Activated CD8-positive, alpha-beta T cell treated with anti-CD3 and anti-CD28 coated beads, Interleukin-2, amount 10 ng/mL, durations not matched to agents 7 days and 5 days (primary cell): ENCODE measurements at regions not wholly inside any gene's neighbourhood (a gene's known extent, or its start where the extent isn't known, plus 50 kb on each side); places are given as distances from the start of the nearest gene placed in this dataset.

Experiments used
- ATAC-seq: fragments of 150-1000 bp; cut with Tn5 transposase; one replicate; pipeline ENCODE4 v1.10.0; 2021; ENCODE audit warnings: moderate library complexity
- CTCF ChIA-PET: fragments of 350-600 bp; sonication (Branson Sonifier 250); formaldehyde crosslinking; loops from one replicate; lab custom pipeline; 2021; ENCODE audit warnings: antibody characterized with exemption; lab: Charles Lee
- POLR2A ChIA-PET: fragments of 350-600 bp; sonication (Branson Sonifier 250); formaldehyde crosslinking; loops from one replicate; lab custom pipeline; 2021; ENCODE audit warnings: antibody characterized with exemption; lab: Charles Lee
- DNase-seq: peaks from one replicate; pipeline ENCODE4 v3.0.0-alpha.2; 2020
- H3K27ac Mint-ChIP-seq: one replicate; pipeline ENCODE4 v1.8.0; 2021; ENCODE audit warnings: mild to moderate bottlenecking, mixed read lengths
- H3K27me3 Mint-ChIP-seq: one replicate; pipeline ENCODE4 v1.8.0; 2021; ENCODE audit warnings: low read depth, mixed read lengths
- H3K36me3 Mint-ChIP-seq: one replicate; pipeline ENCODE4 v1.8.0; 2021; ENCODE audit warnings: low read depth, mixed read lengths
- H3K4me1 Mint-ChIP-seq: one replicate; pipeline ENCODE4 v1.8.0; 2021; ENCODE audit warnings: low read depth, mixed read lengths
- H3K4me3 Mint-ChIP-seq: one replicate; pipeline ENCODE4 v1.8.0; 2021; ENCODE audit warnings: mild to moderate bottlenecking, mixed read lengths
- H3K9me3 Mint-ChIP-seq: one replicate; pipeline ENCODE4 v1.8.0; 2022; ENCODE audit warnings: mixed read lengths; ENCODE audit not compliant: insufficient read depth

DNA sequence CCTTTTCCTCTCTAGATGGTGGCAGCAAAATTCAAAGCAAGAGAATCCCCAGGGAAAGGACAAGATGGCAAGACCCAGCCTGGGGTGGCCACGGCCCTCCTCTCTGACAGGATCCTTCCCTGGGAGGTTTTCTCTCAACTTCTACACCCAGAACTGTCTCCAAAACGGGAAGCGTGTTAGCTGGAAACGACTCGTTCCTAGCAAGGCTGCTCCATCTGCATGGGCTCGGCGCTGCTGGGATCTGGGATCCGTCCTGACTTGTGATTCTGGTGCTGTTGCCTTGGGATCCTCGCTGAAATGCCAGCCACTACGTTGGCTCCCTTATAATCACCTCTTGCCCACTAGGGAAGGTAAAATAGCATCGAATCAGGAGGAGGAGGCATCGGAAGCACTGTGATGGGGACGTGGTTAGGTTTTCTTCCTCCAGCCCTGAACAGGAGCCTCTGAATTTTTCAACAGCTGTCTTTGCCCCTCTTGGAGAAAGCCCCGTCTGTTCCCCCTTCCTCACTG, 514.8 kb upstream of the MYT1L start:
- ATAC-seq (no peak), DNase-seq (no peak)
- Mint-ChIP-seq H3K27me3 (no peaks in the 10 kb centered on the region), H3K4me3 (no peak overlapping the region), H3K9me3 (no peaks in the 10 kb centered on the region), H3K36me3 (no peaks in the 10 kb centered on the region), H3K4me1 (no peaks in the 10 kb centered on the region), H3K27ac (no peak overlapping the region)
- ChIA-PET POLR2A (no interaction called here), CTCF (no interaction called here)

- ATAC-seq (no peak), DNase-seq (no peak)
- no peak overlapping the region for H3K4me3 Mint-ChIP-seq
- no peaks in the 10 kb centered on the region for H3K9me3 Mint-ChIP-seq
- no peak overlapping the region for H3K27ac Mint-ChIP-seq
- H3K36me3 Mint-ChIP-seq = no peaks in the 10 kb centered on the region
- no peaks in the 10 kb centered on the region for H3K4me1 Mint-ChIP-seq
- no peaks in the 10 kb centered on the region for H3K27me3 Mint-ChIP-seq
- CTCF ChIA-PET = no interaction called here
- POLR2A ChIA-PET = no interaction called here
These were observed 514.2 kb upstream of the MYT1L start for GRCh38 chr2:2845267-2845666.

- Mint-ChIP-seq H3K4me3 (no peak overlapping the region), H3K27ac (no peak overlapping the region), H3K9me3 (no peaks in the 10 kb centered on the region), H3K27me3 (no peaks in the 10 kb centered on the region), H3K4me1 (no peaks in the 10 kb centered on the region), H3K36me3 (no peaks in the 10 kb centered on the region)
- ChIA-PET CTCF (no interaction called here), POLR2A (no interaction called here)
- ATAC-seq = no peak
- no peak for DNase-seq
These were observed 513.0 kb upstream of the MYT1L start for GRCh38 chr2:2843969-2844548.

- Mint-ChIP-seq H3K4me1 (no peaks in the 10 kb centered on the region), H3K27me3 (no peaks in the 10 kb centered on the region), H3K9me3 (no peaks in the 10 kb centered on the region), H3K36me3 (no peaks in the 10 kb centered on the region), H3K27ac (no peak overlapping the region), H3K4me3 (no peak overlapping the region)
- CTCF ChIA-PET = no interaction called here
- POLR2A ChIA-PET = no interaction called here
- DNase-seq (no peak), ATAC-seq (no peak)
These were observed 511.4 kb upstream of the MYT1L start for GRCh38 chr2:2842466-2842865.

DNA sequence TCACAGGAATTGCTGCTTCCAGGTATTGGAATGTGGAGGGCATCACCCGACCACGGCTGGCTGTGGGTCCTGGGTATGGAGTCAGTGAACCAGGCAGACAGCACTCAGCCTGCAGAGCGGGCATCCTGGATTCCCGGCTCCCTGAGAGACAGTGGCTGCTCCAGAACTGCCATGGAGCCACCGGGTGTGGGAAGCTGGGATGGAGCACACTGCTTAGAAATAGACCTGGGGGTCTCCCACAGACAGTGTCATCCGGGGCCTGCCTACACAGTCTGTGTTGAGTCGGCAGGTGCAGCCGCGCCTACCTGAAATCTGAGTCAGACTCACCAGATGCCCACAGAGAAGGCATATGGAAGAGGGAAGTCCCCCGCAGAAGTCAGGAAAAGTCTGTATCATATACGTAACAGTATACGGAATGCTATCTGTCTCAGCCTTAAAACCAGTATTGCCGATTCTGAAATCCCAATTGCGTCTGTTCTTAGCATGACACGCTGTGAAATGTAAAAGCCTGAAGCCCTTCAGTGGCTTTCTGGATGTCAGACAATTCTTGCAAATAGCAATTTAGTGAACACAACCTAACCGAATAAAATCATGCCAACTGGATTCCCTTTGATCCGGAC, 509.7 kb upstream of the MYT1L start:
- no peak for ATAC-seq
- H3K27ac Mint-ChIP-seq = no peak overlapping the region

GRCh38 chr2:2839782-2840531, 508.9 kb upstream of the MYT1L start:
- H3K36me3 Mint-ChIP-seq = no peaks in the 10 kb centered on the region
- CTCF ChIA-PET = no interaction called here
- H3K4me1 Mint-ChIP-seq = no peaks in the 10 kb centered on the region
- ATAC-seq (no peak), DNase-seq (no peak)
- POLR2A ChIA-PET = interaction anchor here (0.6 kb wide), 1 partner anchor 736 kb away, joined by 3 read pairs; no protein-coding TSS in a partner anchor
- H3K27ac Mint-ChIP-seq = no peak overlapping the region
- H3K9me3 Mint-ChIP-seq = no peaks in the 10 kb centered on the region
- H3K27me3 Mint-ChIP-seq = no peaks in the 10 kb centered on the region
- no peak overlapping the region for H3K4me3 Mint-ChIP-seq

More for the DNA sequence above, 509.7 kb upstream of the MYT1L start:
- Mint-ChIP-seq H3K9me3 (no peaks in the 10 kb centered on the region), H3K4me3 (no peak overlapping the region), H3K27me3 (no peaks in the 10 kb centered on the region), H3K4me1 (no peaks in the 10 kb centered on the region), H3K36me3 (no peaks in the 10 kb centered on the region)
- ChIA-PET POLR2A (no interaction called here), CTCF (no interaction called here)
- no peak for DNase-seq

DNA sequence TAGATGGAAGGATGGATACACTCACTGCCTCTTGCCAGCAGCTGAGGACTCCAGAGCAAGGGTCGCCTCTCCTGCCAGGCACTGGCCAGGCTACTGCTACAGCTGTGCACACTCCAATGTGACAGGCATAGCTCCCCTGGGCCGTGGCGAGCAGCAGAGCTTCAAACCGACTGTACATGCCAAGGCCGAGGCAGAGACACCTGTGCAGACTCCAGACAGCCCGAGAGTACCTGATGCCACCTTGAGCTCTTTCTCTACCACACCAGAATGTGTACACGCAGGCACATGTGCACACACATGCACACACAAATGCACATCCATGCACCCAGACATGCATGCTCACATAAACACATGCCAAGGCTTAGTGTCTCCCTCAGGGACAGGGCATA, 508.3 kb upstream of the MYT1L start:
- H3K4me1 Mint-ChIP-seq = no peaks in the 10 kb centered on the region
- no peak overlapping the region for H3K27ac Mint-ChIP-seq
- ChIA-PET CTCF (no interaction called here), POLR2A (interaction anchor here (0.6 kb wide), 1 partner anchor 737 kb away, joined by 3 read pairs; no protein-coding TSS in a partner anchor)
- no peaks in the 10 kb centered on the region for H3K27me3 Mint-ChIP-seq
- no peak overlapping the region for H3K4me3 Mint-ChIP-seq
- H3K9me3 Mint-ChIP-seq = no peaks in the 10 kb centered on the region
- DNase-seq (peak; percentile 4), ATAC-seq (no peak)
- H3K36me3 Mint-ChIP-seq = no peaks in the 10 kb centered on the region

GRCh38 chr2:2838548-2838845, 507.4 kb upstream of the MYT1L start:
- Mint-ChIP-seq H3K36me3 (no peaks in the 10 kb centered on the region), H3K27ac (no peak overlapping the region), H3K27me3 (no peaks in the 10 kb centered on the region), H3K9me3 (no peaks in the 10 kb centered on the region), H3K4me3 (no peak overlapping the region), H3K4me1 (no peaks in the 10 kb centered on the region)
- ChIA-PET POLR2A (no interaction called here), CTCF (no interaction called here)
- DNase-seq (peak; percentile 1), ATAC-seq (no peak)

DNA sequence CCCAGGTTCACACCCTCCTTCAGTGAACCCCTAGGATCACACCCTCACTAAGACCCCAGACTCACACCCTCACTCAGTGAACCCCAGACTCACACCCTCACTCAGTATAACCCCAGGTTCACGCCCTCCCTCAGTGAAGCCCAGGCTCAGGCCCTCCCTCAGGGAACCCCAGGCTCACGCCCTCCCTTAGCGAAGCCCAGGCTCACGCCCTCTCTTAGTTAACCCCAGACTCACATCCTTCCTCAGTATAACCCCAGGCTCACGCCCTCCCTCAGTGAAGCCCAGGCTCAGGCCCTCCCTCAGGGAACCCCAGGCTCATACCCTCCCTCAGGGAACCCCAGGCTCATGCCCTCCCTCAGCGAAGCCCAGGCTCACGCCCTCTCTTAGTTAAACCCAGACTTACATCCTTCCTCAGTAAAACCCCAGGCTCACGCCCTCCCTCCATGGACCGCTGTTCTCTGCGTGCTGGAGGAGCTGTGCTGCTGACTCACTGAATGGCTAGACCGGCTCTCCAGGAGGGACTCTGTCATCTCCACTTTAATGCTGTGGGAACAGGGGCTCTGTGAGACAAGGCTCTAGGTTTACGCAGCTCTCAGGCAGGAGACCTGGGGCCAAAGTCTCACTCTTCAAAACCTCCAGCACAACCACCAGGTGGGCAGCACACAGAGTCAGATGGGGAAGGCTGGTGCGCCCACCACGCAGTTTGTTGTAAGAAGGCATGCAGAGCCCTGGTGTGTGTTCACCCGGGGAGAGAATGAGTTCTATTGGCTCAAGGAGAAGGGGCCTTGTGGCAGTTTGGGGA, 506.9 kb upstream of the MYT1L start:
- H3K4me3 Mint-ChIP-seq = no peak overlapping the region
- no peaks in the 10 kb centered on the region for H3K36me3 Mint-ChIP-seq
- H3K9me3 Mint-ChIP-seq = no peaks in the 10 kb centered on the region
- ATAC-seq (no peak), DNase-seq (no peak)
- ChIA-PET CTCF (no interaction called here), POLR2A (no interaction called here)
- H3K4me1 Mint-ChIP-seq = no peaks in the 10 kb centered on the region
- H3K27me3 Mint-ChIP-seq = no peaks in the 10 kb centered on the region
- no peak overlapping the region for H3K27ac Mint-ChIP-seq

DNA sequence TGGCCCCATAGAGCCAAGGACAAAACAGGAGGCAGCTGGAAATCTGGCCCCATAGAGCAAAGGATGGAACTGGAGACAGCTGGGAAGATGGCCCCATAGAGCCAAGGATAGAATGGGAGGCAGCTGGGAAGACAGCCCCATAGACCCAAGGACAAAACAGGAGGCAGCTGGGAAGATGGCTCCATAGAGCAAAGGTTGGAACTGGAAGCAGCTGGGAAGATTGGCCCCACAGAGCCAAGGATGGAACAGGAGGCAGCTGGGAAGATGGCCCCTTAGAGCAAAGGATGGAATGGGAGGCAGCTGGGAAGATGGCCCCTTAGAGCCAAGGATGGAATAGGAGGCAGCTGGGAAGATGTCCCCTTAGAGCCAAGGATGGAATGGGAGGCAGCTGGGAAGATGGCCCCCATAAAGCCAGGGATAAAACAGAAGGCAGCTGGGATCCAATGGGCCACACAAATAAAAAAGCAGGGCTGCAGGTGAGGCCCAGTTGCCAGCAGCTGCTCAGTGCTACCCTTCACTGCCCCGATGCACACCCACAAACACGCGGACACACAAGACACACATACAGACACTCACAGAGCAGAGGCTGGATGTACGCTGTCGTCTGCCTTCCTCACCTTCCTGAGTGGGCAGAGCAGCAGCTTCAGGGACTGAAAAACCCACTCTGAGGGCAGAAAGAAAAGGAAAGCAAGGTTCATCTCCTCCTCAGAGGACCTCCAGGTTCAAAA, 505.4 kb upstream of the MYT1L start:
- ChIA-PET POLR2A (no interaction called here), CTCF (no interaction called here)
- no peak for ATAC-seq

DNA sequence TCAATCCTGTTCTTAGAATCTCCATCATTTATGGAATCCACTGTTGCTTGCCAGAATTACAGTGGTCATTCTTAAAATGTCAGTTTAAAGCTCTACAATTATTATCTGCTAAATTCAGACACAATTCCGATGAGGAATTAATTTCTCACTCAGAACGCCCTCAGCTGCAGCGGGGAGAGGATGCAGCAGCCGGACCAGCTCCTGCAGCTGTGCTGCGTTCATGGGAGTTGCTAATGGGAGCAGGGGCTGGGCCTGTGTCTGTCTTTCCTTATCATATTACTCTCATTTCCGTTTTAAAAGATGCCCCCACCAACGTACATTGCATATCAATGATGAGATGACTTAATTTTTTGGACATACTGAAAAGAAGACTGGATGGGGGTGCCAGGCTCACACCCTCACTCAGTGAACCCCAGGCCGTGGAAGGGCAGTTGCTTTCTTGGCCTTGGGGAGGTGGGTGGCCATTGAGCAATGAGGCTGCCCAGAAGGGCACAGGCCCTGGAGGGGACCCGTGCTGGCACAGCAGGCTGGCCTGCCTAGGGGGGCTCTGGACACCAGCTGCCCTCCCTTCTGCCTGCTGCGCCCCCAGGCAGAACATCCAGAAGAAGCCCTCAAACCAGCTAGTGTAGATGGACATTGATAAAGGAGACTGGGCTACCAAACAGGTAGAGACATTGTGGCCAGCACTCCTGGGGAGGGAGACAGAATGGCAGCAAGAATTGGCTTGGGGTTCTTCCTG, 503.6 kb upstream of the MYT1L start:
- H3K4me3 Mint-ChIP-seq = no peak overlapping the region
- ChIA-PET CTCF (no interaction called here), POLR2A (no interaction called here)
- ATAC-seq = no peak
- H3K27me3 Mint-ChIP-seq = no peaks in the 10 kb centered on the region
- peak; percentile 5 for DNase-seq
- no peaks in the 10 kb centered on the region for H3K36me3 Mint-ChIP-seq
- no peaks in the 10 kb centered on the region for H3K9me3 Mint-ChIP-seq
- H3K4me1 Mint-ChIP-seq = no peaks in the 10 kb centered on the region
- no peak overlapping the region for H3K27ac Mint-ChIP-seq

More for the DNA sequence above, 505.4 kb upstream of the MYT1L start:
- no peaks in the 10 kb centered on the region for H3K36me3 Mint-ChIP-seq
- no peak overlapping the region for H3K4me3 Mint-ChIP-seq
- no peak overlapping the region for H3K27ac Mint-ChIP-seq
- DNase-seq = no peak
- H3K9me3 Mint-ChIP-seq = no peaks in the 10 kb centered on the region
- H3K4me1 Mint-ChIP-seq = no peaks in the 10 kb centered on the region
- H3K27me3 Mint-ChIP-seq = no peaks in the 10 kb centered on the region
